ENCODE measurements at regions not wholly inside any gene's neighbourhood (a gene's known extent, or its start where the extent isn't known, plus 50 kb on each side); places are given as distances from the start of the nearest gene placed in this dataset.

DNA sequence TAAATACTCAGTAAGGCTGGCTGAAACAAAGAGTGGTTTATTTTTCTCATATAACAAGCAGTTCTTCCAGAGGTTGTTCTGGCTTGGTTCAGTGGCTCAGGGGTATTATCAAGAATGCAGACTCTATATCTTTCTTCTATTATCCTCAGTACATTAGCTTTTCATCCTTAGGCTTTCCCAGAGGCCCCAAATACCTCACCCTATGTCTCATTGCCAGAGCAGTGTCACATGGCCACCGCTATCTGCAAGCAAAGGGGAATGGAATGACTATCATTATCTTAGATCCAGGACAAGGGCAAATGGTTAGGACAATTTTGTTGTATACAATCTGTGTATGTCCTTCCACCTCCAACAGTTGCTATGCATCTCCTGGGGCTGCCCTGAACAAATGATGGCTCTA lies 69.0 kb upstream of the SNX2 start (continued):
- TF ChIP-seq ZNF114 (tag by site-specific recombination; IDR thresholded peaks at IDR 0.05), result no peak

DNA sequence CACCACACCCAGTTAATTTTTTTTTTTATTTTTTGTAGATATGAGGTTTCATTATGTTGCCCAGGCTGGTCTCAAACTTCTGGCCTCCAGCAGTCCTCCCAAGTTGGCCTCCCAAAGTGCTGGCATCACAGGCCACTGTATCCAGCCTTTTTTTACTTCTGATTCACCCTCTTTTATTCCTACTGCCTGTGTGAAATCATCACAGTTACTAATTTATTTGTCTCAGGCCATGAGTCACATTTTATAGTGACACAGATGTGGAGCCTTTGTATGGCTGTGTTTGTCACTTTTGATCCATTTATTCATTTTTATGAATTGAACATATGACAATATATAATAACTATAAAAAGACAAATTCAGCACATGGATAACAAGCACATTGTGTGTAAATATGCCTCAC lies 67.1 kb upstream of the SNX2 start:
- H3K4me3 ChIP-seq (ENCODE audit: low read depth, low read length), result no peak overlapping the region
- no peaks in the 10 kb centered on the region for H3K9me3 ChIP-seq (ENCODE audit: control insufficient read depth, insufficient read depth, low read depth, low read length)
- CTCF ChIA-PET, result interaction anchor here (1.0 kb wide), 1 partner anchor 7 kb away, joined by 4 read pairs; no protein-coding TSS in a partner anchor
- TF ChIP-seq ZNF704 (tag by site-specific recombination; IDR thresholded peaks at IDR 0.05) (no peak), GLI2 (tag by site-specific recombination; IDR thresholded peaks at IDR 0.05; ENCODE audit: borderline replicate concordance, low read depth) (no peak), ZFP69B (tag by site-specific recombination; IDR thresholded peaks at IDR 0.05) (no peak), ZIC2 (tag by site-specific recombination; IDR thresholded peaks at IDR 0.05) (no peak), ZNF184 (tag by site-specific recombination; IDR thresholded peaks at IDR 0.05) (no peak), ZNF558 (tag by site-specific recombination; IDR thresholded peaks at IDR 0.05) (no peak)
- TF ChIP-seq, protein P1, sequence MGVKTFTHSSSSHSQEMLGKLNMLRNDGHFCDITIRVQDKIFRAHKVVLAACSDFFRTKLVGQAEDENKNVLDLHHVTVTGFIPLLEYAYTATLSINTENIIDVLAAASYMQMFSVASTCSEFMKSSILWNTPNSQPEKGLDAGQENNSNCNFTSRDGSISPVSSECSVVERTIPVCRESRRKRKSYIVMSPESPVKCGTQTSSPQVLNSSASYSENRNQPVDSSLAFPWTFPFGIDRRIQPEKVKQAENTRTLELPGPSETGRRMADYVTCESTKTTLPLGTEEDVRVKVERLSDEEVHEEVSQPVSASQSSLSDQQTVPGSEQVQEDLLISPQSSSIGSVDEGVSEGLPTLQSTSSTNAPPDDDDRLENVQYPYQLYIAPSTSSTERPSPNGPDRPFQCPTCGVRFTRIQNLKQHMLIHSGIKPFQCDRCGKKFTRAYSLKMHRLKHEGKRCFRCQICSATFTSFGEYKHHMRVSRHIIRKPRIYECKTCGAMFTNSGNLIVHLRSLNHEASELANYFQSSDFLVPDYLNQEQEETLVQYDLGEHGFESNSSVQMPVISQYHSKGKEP (tag by site-specific recombination; IDR thresholded peaks at IDR 0.05), result no peak
- TF ChIP-seq, protein P2, sequence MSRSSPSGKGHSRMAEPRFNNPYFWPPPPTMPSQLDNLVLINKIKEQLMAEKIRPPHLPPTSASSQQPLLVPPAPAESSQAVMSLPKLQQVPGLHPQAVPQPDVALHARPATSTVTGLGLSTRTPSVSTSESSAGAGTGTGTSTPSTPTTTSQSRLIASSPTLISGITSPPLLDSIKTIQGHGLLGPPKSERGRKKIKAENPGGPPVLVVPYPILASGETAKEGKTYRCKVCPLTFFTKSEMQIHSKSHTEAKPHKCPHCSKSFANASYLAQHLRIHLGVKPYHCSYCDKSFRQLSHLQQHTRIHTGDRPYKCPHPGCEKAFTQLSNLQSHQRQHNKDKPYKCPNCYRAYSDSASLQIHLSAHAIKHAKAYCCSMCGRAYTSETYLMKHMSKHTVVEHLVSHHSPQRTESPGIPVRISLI (tag by site-specific recombination; IDR thresholded peaks at IDR 0.05), result peak; percentile 20; the same call in 1 of the 2 replicates
- H3K36me3 ChIP-seq (ENCODE audit: control insufficient read depth in 2 of 2, insufficient read depth in 1 of 2, low read length in 2 of 2), result no peaks in the 10 kb centered on the region
- no peak overlapping the region for H3K27ac ChIP-seq (ENCODE audit: extremely low read depth, low read depth, low read length)
- no peaks in the 10 kb centered on the region for H3K4me1 ChIP-seq (ENCODE audit: control insufficient read depth, insufficient read depth, low read length)
- POLR2A ChIA-PET, result interaction anchor here (0.7 kb wide), 1 partner anchor 208 kb away, joined by 5 read pairs; no protein-coding TSS in a partner anchor

DNA sequence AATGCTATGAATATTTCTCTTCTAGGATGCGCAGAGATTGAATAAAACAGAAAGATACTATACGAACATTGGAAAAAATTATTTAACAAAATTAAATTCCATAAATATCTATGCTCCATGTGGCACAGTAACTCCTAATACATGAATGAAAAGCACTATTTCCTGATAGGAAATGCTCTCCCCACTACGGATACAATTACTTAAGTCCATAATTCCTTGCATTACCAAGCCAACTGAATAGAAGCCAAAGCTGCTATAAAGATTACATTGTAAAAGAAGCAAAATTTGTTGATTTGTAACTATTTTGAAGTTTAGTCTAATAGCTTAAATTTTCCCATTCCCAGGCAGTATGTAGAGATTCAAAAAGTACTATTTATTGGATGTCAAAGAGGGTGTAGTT lies 61.8 kb upstream of the SNX2 start:
- no peaks in the 10 kb centered on the region for H3K36me3 ChIP-seq (ENCODE audit: control insufficient read depth in 2 of 2, insufficient read depth in 1 of 2, low read length in 2 of 2)
- H3K4me3 ChIP-seq (ENCODE audit: low read depth, low read length), result no peak overlapping the region
- no peaks in the 10 kb centered on the region for H3K9me3 ChIP-seq (ENCODE audit: control insufficient read depth, insufficient read depth, low read depth, low read length)
- ChIA-PET CTCF (interaction anchor here (0.6 to 1.0 kb wide), 2 partner anchors 11 to 464 kb away, joined by 3 read pairs; no protein-coding TSS in a partner anchor), POLR2A (no interaction called here)
- H3K4me1 ChIP-seq (ENCODE audit: control insufficient read depth, insufficient read depth, low read length), result no peaks in the 10 kb centered on the region
- no peak overlapping the region for H3K27ac ChIP-seq (ENCODE audit: extremely low read depth, low read depth, low read length)
- TF ChIP-seq ZNF280C (tag by site-specific recombination; IDR thresholded peaks at IDR 0.05) (no peak), ZIC2 (tag by site-specific recombination; IDR thresholded peaks at IDR 0.05) (no peak), KLF17 (tag by site-specific recombination; IDR thresholded peaks at IDR 0.05) (no peak), ZNF518A (tag by site-specific recombination; conservative IDR thresholded peaks at IDR 0.05; ENCODE audit: low read depth) (no peak), ZNF510 (tag by site-specific recombination; IDR thresholded peaks at IDR 0.05; ENCODE audit: insufficient replicate concordance) (no peak), SCRT1 (tag by site-specific recombination; IDR thresholded peaks at IDR 0.05; ENCODE audit: borderline replicate concordance) (no peak), ZSCAN18 (tag by site-specific recombination; IDR thresholded peaks at IDR 0.05) (no peak)
- TF ChIP-seq, protein P3, sequence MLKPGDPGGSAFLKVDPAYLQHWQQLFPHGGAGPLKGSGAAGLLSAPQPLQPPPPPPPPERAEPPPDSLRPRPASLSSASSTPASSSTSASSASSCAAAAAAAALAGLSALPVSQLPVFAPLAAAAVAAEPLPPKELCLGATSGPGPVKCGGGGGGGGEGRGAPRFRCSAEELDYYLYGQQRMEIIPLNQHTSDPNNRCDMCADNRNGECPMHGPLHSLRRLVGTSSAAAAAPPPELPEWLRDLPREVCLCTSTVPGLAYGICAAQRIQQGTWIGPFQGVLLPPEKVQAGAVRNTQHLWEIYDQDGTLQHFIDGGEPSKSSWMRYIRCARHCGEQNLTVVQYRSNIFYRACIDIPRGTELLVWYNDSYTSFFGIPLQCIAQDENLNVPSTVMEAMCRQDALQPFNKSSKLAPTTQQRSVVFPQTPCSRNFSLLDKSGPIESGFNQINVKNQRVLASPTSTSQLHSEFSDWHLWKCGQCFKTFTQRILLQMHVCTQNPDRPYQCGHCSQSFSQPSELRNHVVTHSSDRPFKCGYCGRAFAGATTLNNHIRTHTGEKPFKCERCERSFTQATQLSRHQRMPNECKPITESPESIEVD (tag by site-specific recombination; IDR thresholded peaks at IDR 0.05), result no peak

All from HEK293 (cell line).